GM12892 (cell line): ENCODE measurements at regions not wholly inside any gene's neighbourhood (a gene's known extent, or its start where the extent isn't known, plus 50 kb on each side); places are given as distances from the start of the nearest gene placed in this dataset.

ENCODE experiments used
- POLR2A ChIP-seq: IDR thresholded peaks from 2 replicates; pipeline ENCODE4 v1.6.1; 2011; ENCODE audit warnings: low read depth, low read length, control low read depth
- POLR2AphosphoS5 ChIP-seq: IDR thresholded peaks from 2 replicates; pipeline ENCODE4 v1.6.1; 2011; ENCODE audit warnings: low read depth, low read length, control low read depth
- TAF1 ChIP-seq: IDR thresholded peaks from 2 replicates; pipeline ENCODE4 v1.6.1; 2011; ENCODE audit warnings: low read depth, mild to moderate bottlenecking, control low read depth, low read length, borderline replicate concordance

- TF ChIP-seq POLR2A (no peak), POLR2AphosphoS5 (no peak), TAF1 (no peak)
These were observed 151.7 kb downstream of the ERMARD start for GRCh38 chr6:169903122-169903521.
